Gastrocnemius medialis (tissue), 4 donors: ENCODE measurements at regions not wholly inside any gene's neighbourhood (a gene's known extent, or its start where the extent isn't known, plus 50 kb on each side); places are given as distances from the start of the nearest gene placed in this dataset.

Experiments used
- CTCF ChIP-seq, 5 experiments: fragments of 450-650 bp in 3 of 5; fragments of 200-600 bp in 2 of 5; sonication (generic) in 2 of 5; IDR thresholded peaks in 4 of 5; conservative IDR thresholded peaks in 1 of 5; 1 replicate in 4 of 5; 2 replicates in 1 of 5; pipeline ENCODE4 v1.5.1; 2016 to 2019; ENCODE audit warnings: antibody characterized with exemption in 5 of 5, mild to moderate bottlenecking in 3 of 5, moderate library complexity in 3 of 5
- POLR2A ChIP-seq, 2 donors: fragments of 450-650 bp; IDR thresholded peaks; one replicate each; pipeline ENCODE4 v1.6.1; 2017; ENCODE audit warnings: antibody characterized with exemption in 2 of 2, mild to moderate bottlenecking in 2 of 2, moderate library complexity in 2 of 2

- TF ChIP-seq CTCF (IDR thresholded peaks at IDR 0.05 in 4 of 5, conservative IDR thresholded peaks at IDR 0.05 in 1 of 5) (no peak), POLR2A (IDR thresholded peaks at IDR 0.05) (no peak)
These were observed 224.8 kb downstream of the RPLP1 start for GRCh38 chr15:69677403-69677802.
